SK-N-SH (cell line): ENCODE measurements at regions not wholly inside any gene's neighbourhood (a gene's known extent, or its start where the extent isn't known, plus 50 kb on each side); places are given as distances from the start of the nearest gene placed in this dataset.

Source experiments
- EP300 ChIP-seq, 2 experiments: IDR thresholded peaks; 2 replicates each; pipeline versions ENCODE4 v1.4.0 to v1.6.1; 2012; ENCODE audit warnings: borderline replicate concordance in 1 of 2, low read depth in 1 of 2, low read length in 1 of 2
- POLR2AphosphoS5 ChIP-seq: IDR thresholded peaks from 2 replicates; pipeline ENCODE4 v1.6.1; 2012; ENCODE audit warnings: low read depth, low read length
- RFX5 ChIP-seq: IDR thresholded peaks from 2 replicates; pipeline ENCODE4 v1.6.1; 2012; ENCODE audit warnings: mild to moderate bottlenecking, improper control_type of control experiment, low read length
- SMC3 ChIP-seq: IDR thresholded peaks from 2 replicates; pipeline ENCODE4 v1.6.1; 2012; ENCODE audit warnings: low read depth, low read length, improper control_type of control experiment
- YY1 ChIP-seq: IDR thresholded peaks from 2 replicates; pipeline ENCODE4 v1.4.0; 2012; ENCODE audit warnings: low read depth, mild to moderate bottlenecking
- TF ChIP-seq, protein P1 (sequence below): fragments of 200-600 bp; sonication (generic); IDR thresholded peaks from 2 replicates; pipeline ENCODE4 v1.6.1; 2017; ENCODE audit warnings: antibody characterized with exemption, mild to moderate bottlenecking, moderate library complexity
- TF ChIP-seq, protein P2 (sequence below): IDR thresholded peaks from 2 replicates; pipeline ENCODE4 v1.4.0; 2012; ENCODE audit warnings: low read depth, borderline replicate concordance

DNA sequence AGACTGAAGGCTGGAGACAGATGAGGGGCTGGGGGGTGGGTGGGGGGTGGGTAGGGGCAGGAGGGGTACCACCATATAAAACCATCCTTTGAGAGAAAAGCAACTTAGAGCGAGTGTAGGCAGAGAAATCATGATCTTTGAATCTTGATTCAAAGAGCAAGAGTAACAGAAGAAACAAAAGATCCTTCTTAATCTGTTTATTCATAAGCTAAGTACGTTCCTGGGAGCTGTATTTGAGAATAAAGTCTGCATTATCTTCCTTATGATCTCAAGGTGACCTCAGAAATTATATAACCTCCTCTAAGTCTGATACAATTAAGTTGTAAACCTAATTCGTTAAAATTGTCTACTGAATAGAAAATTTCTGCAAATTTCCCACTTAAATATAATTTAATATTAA is 558.8 kb downstream of the NR2F1-AS1 start:
- TF ChIP-seq, protein P1, sequence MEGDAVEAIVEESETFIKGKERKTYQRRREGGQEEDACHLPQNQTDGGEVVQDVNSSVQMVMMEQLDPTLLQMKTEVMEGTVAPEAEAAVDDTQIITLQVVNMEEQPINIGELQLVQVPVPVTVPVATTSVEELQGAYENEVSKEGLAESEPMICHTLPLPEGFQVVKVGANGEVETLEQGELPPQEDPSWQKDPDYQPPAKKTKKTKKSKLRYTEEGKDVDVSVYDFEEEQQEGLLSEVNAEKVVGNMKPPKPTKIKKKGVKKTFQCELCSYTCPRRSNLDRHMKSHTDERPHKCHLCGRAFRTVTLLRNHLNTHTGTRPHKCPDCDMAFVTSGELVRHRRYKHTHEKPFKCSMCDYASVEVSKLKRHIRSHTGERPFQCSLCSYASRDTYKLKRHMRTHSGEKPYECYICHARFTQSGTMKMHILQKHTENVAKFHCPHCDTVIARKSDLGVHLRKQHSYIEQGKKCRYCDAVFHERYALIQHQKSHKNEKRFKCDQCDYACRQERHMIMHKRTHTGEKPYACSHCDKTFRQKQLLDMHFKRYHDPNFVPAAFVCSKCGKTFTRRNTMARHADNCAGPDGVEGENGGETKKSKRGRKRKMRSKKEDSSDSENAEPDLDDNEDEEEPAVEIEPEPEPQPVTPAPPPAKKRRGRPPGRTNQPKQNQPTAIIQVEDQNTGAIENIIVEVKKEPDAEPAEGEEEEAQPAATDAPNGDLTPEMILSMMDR, result no peak
- TF ChIP-seq POLR2AphosphoS5 (no peak), EP300 (IDR thresholded peaks at IDR 0.05; ENCODE audit: borderline replicate concordance in 1 of 2, low read depth in 1 of 2, low read length in 1 of 2) (no peak), YY1 (no peak), RFX5 (no peak), SMC3 (no peak)
- TF ChIP-seq, protein P2, sequence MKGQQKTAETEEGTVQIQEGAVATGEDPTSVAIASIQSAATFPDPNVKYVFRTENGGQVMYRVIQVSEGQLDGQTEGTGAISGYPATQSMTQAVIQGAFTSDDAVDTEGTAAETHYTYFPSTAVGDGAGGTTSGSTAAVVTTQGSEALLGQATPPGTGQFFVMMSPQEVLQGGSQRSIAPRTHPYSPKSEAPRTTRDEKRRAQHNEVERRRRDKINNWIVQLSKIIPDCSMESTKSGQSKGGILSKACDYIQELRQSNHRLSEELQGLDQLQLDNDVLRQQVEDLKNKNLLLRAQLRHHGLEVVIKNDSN, result no peak
